ENCODE measurements at regions not wholly inside any gene's neighbourhood (a gene's known extent, or its start where the extent isn't known, plus 50 kb on each side); places are given as distances from the start of the nearest gene placed in this dataset.
"Not testable (repeated sequence)": the region's sequence is repeated elsewhere in the genome, so short reads cannot be mapped to it uniquely, and the experiment has no call there.

GRCh38 chr6:121627761-121628160 is 192.3 kb downstream of the GJA1 start:
- DNase-seq, result no peak
- Mint-ChIP-seq H3K27ac (no peak overlapping the region), H3K36me3 (ENCODE audit: low read depth) (peaks cover 61% of the 10 kb centered on the region), H3K9me3 (peaks cover 78% of the 10 kb centered on the region), H3K4me3 (no peak overlapping the region), H3K4me1 (no peaks in the 10 kb centered on the region), H3K27me3 (ENCODE audit: low read depth, poor library complexity) (no peaks in the 10 kb centered on the region)
- no peak for TF ChIP-seq CTCF (IDR thresholded peaks at IDR 0.05)

GRCh38 chr6:121630716-121631115 is 195.3 kb downstream of the GJA1 start:
- H3K27ac Mint-ChIP-seq, result no peak overlapping the region
- H3K9me3 Mint-ChIP-seq, result peaks cover 83% of the 10 kb centered on the region
- TF ChIP-seq CTCF (IDR thresholded peaks at IDR 0.05), result no peak
- no peak for DNase-seq
- no peak overlapping the region for H3K4me3 Mint-ChIP-seq
- peaks cover 58% of the 10 kb centered on the region for H3K36me3 Mint-ChIP-seq (ENCODE audit: low read depth)
- no peaks in the 10 kb centered on the region for H3K4me1 Mint-ChIP-seq
- no peaks in the 10 kb centered on the region for H3K27me3 Mint-ChIP-seq (ENCODE audit: low read depth, poor library complexity)

GRCh38 chr6:121631752-121632151 is 196.3 kb downstream of the GJA1 start:
- DNase-seq; H3K4me1 Mint-ChIP-seq; H3K27ac Mint-ChIP-seq; H3K27me3 Mint-ChIP-seq (ENCODE audit: low read depth, poor library complexity); H3K4me3 Mint-ChIP-seq: not testable (repeated sequence)
- Mint-ChIP-seq H3K9me3 (peaks cover 84% of the 10 kb centered on the region), H3K36me3 (ENCODE audit: low read depth) (peaks cover 65% of the 10 kb centered on the region)

- Mint-ChIP-seq H3K4me3 (no peak overlapping the region), H3K27me3 (ENCODE audit: low read depth, poor library complexity) (no peaks in the 10 kb centered on the region), H3K27ac (no peak overlapping the region), H3K4me1 (no peaks in the 10 kb centered on the region), H3K9me3 (peaks cover 82% of the 10 kb centered on the region), H3K36me3 (ENCODE audit: low read depth) (peaks cover 59% of the 10 kb centered on the region)
- no peak for TF ChIP-seq CTCF (IDR thresholded peaks at IDR 0.05)
- no peak for DNase-seq
These were observed 197.9 kb downstream of the GJA1 start for GRCh38 chr6:121633309-121633708.

GRCh38 chr6:121634586-121634985 is 199.1 kb downstream of the GJA1 start:
- not testable (repeated sequence) for H3K4me3 Mint-ChIP-seq

GRCh38 chr6:121635355-121635754 is 199.9 kb downstream of the GJA1 start:
- peaks cover 80% of the 10 kb centered on the region for H3K9me3 Mint-ChIP-seq

More at GRCh38 chr6:121634586-121634985, 199.1 kb downstream of the GJA1 start:
- Mint-ChIP-seq H3K36me3 (ENCODE audit: low read depth) (peaks cover 57% of the 10 kb centered on the region), H3K9me3 (peaks cover 81% of the 10 kb centered on the region)
- not testable (repeated sequence) for H3K4me1 Mint-ChIP-seq; DNase-seq; H3K27me3 Mint-ChIP-seq (ENCODE audit: low read depth, poor library complexity); H3K27ac Mint-ChIP-seq

GRCh38 chr6:121636217-121636616 is 200.8 kb downstream of the GJA1 start:
- not testable (repeated sequence) for DNase-seq; H3K4me3 Mint-ChIP-seq; H3K27me3 Mint-ChIP-seq (ENCODE audit: low read depth, poor library complexity); H3K27ac Mint-ChIP-seq; H3K4me1 Mint-ChIP-seq
- H3K9me3 Mint-ChIP-seq, result peaks cover 75% of the 10 kb centered on the region
- H3K36me3 Mint-ChIP-seq (ENCODE audit: low read depth), result peaks cover 51% of the 10 kb centered on the region

More at GRCh38 chr6:121635355-121635754, 199.9 kb downstream of the GJA1 start:
- Mint-ChIP-seq H3K36me3 (ENCODE audit: low read depth) (peaks cover 56% of the 10 kb centered on the region), H3K27ac (no peak overlapping the region), H3K27me3 (ENCODE audit: low read depth, poor library complexity) (no peaks in the 10 kb centered on the region), H3K4me1 (no peaks in the 10 kb centered on the region), H3K4me3 (no peak overlapping the region)
- no peak for TF ChIP-seq CTCF (IDR thresholded peaks at IDR 0.05)
- DNase-seq, result no peak

Data from nephron progenitor cell (in vitro differentiated cells).